Gastroesophageal sphincter (tissue), 4 donors: ENCODE measurements at regions not wholly inside any gene's neighbourhood (a gene's known extent, or its start where the extent isn't known, plus 50 kb on each side); places are given as distances from the start of the nearest gene placed in this dataset.

ENCODE experiments used
- ATAC-seq: fragments of 150-250 bp; one replicate; pipeline ENCODE4 v1.9.1; 2016; ENCODE audit warnings: mild to moderate bottlenecking, moderate library complexity
- H3K27ac ChIP-seq, 4 donors: fragments of 200-600 bp; sonication (generic) in 3 of 4; 1 replicate in 3 of 4; 2 replicates in 1 of 4; pipeline ENCODE4 v1.5.1; 2016 to 2019
- H3K27me3 ChIP-seq: fragments of 200-600 bp; sonication (generic); one replicate; pipeline ENCODE4 v1.5.1; 2019
- H3K36me3 ChIP-seq, 2 donors: fragments of 200-600 bp; sonication (generic); one replicate each; pipeline ENCODE4 v1.5.1; 2019; ENCODE audit warnings: control low read depth in 1 of 2
- H3K4me1 ChIP-seq, 3 donors: fragments of 200-600 bp; sonication (generic); 1 replicate in 2 of 3; 2 replicates in 1 of 3; pipeline ENCODE4 v1.5.1; 2016 to 2019; ENCODE audit warnings: control low read depth in 2 of 3
- H3K4me3 ChIP-seq, 2 donors: fragments of 200-600 bp; sonication (generic); one replicate each; pipeline ENCODE4 v1.5.1; 2019; ENCODE audit warnings: mild to moderate bottlenecking in 1 of 2, moderate library complexity in 1 of 2
- H3K9me3 ChIP-seq, 3 donors: fragments of 200-600 bp; sonication (generic); one replicate each; pipeline ENCODE4 v1.5.1; 2017 to 2019; ENCODE audit warnings: control low read depth in 2 of 3
- CTCF ChIP-seq, 4 experiments: fragments of 200-600 bp in 2 of 4; fragments of 450-650 bp in 2 of 4; sonication (generic) in 1 of 4; IDR thresholded peaks; one replicate each; pipeline ENCODE4 v1.5.1; 2017 to 2019; ENCODE audit warnings: antibody characterized with exemption in 4 of 4, mild to moderate bottlenecking in 2 of 4, moderate library complexity in 2 of 4
- EP300 ChIP-seq: sonication (generic); formaldehyde crosslinking; IDR thresholded peaks from one replicate; pipeline ENCODE4 v1.6.1; 2017; ENCODE audit warnings: antibody characterized with exemption, mild to moderate bottlenecking
- POLR2A ChIP-seq, 2 donors: fragments of 450-650 bp; IDR thresholded peaks; one replicate each; pipeline ENCODE4 v1.6.1; 2017; ENCODE audit warnings: antibody characterized with exemption in 2 of 2, mild to moderate bottlenecking in 2 of 2, moderate library complexity in 1 of 2
- POLR2AphosphoS5 ChIP-seq: sonication (generic); formaldehyde crosslinking; IDR thresholded peaks from one replicate; pipeline ENCODE4 v1.6.1; 2017; ENCODE audit warnings: antibody characterized with exemption
- WGBS, 2 donors: methylation state at CpG; one replicate each; pipeline ENCODE4 v1.1.5; 2018; ENCODE audit warnings: low coverage in 1 of 2; 5-methylcytosine and 5-hydroxymethylcytosine counted together

- TF ChIP-seq POLR2AphosphoS5 = no peak
- TF ChIP-seq CTCF (IDR thresholded peaks at IDR 0.05) = no peak
- no peak for TF ChIP-seq POLR2A (IDR thresholded peaks at IDR 0.05)
- TF ChIP-seq EP300 = no peak
- H3K4me1 ChIP-seq = no peaks in the 10 kb centered on the region
- ATAC-seq = no peak
- no peaks in the 10 kb centered on the region for H3K9me3 ChIP-seq
- WGBS, 2 donors = 80% methylated on average over 6 to 7 of the region's 8 CpGs
- H3K27ac ChIP-seq = no peak overlapping the region
- H3K4me3 ChIP-seq = no peak overlapping the region
- no peaks in the 10 kb centered on the region for H3K36me3 ChIP-seq
- no peaks in the 10 kb centered on the region for H3K27me3 ChIP-seq
Measured at GRCh38 chr2:42987112-42987922, 194.9 kb upstream of the HAAO start.

GRCh38 chr2:42984617-42985016 lies 192.2 kb upstream of the HAAO start:
- Histone ChIP-seq H3K36me3 (no peaks in the 10 kb centered on the region), H3K27ac (no peak overlapping the region), H3K27me3 (no peaks in the 10 kb centered on the region), H3K4me1 (no peaks in the 10 kb centered on the region), H3K9me3 (no peaks in the 10 kb centered on the region), H3K4me3 (no peak overlapping the region)
- 67 to 75% methylated on average over 4 to 6 of the region's 6 CpGs for WGBS, 2 donors
- ATAC-seq = no peak
- TF ChIP-seq EP300 (no peak), POLR2AphosphoS5 (no peak), CTCF (IDR thresholded peaks at IDR 0.05) (no peak), POLR2A (IDR thresholded peaks at IDR 0.05) (no peak)

- no peaks in the 10 kb centered on the region for H3K9me3 ChIP-seq
- WGBS, 2 donors = 13 to 84% methylated on average over 1 to 6 of the region's 6 CpGs
- no peaks in the 10 kb centered on the region for H3K4me1 ChIP-seq
- H3K27me3 ChIP-seq = no peaks in the 10 kb centered on the region
- no peak overlapping the region for H3K4me3 ChIP-seq
- H3K36me3 ChIP-seq = no peaks in the 10 kb centered on the region
- no peak overlapping the region for H3K27ac ChIP-seq
- no peak for ATAC-seq
- TF ChIP-seq EP300 (no peak), POLR2AphosphoS5 (no peak), POLR2A (IDR thresholded peaks at IDR 0.05) (no peak), CTCF (IDR thresholded peaks at IDR 0.05) (no peak)
Measured at GRCh38 chr2:42984081-42984480, 191.7 kb upstream of the HAAO start.

GRCh38 chr2:42980764-42981416 lies 188.5 kb upstream of the HAAO start:
- H3K4me3 ChIP-seq = no peak overlapping the region
- no peak for ATAC-seq
- no peak overlapping the region for H3K27ac ChIP-seq
- no peaks in the 10 kb centered on the region for H3K9me3 ChIP-seq
- H3K36me3 ChIP-seq = no peaks in the 10 kb centered on the region
- H3K27me3 ChIP-seq = no peaks in the 10 kb centered on the region
- H3K4me1 ChIP-seq = peaks cover 0 to 1% (median 0%) of the 10 kb centered on the region in 3 donors
- TF ChIP-seq POLR2A (IDR thresholded peaks at IDR 0.05) = no peak
- TF ChIP-seq EP300 = no peak
- no peak for TF ChIP-seq CTCF (IDR thresholded peaks at IDR 0.05)
- TF ChIP-seq POLR2AphosphoS5 = no peak
- 82 to 86% methylated on average over 3 to 6 of the region's 9 CpGs for WGBS, 2 donors
